ENCODE measurements at regions not wholly inside any gene's neighbourhood (a gene's known extent, or its start where the extent isn't known, plus 50 kb on each side); places are given as distances from the start of the nearest gene placed in this dataset.

DNA sequence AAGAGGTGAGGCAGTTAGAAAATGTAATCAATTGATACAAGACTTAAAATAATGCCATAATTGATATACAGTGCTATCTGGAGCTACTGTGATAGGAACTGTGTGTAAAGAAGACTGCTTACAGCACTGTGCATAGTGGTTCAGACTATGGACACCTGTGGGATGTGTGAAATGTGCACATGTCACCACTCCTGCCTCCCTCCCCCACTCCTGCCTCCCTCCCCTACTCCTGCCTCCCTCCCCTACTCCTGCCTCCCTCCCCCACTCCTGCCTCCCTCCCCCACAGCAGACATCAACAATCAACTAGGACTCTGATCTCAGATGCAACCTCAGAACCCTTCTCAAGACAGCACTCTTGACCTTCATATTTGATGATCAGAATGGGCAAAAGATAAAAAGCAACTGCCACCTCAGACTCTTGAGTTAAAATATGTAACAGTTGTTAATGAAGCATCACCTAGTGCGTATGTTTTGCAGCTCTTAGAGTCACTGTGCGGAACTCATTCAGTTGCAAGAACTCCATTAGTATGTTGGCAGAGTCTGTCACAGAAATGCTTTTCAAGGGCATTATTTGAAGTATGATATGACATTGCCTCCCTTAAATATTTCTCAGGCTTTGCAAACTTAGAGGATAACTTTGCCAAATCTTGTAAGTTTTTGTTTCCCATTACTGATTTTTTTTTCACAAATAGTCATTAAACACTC is 255.2 kb upstream of the DDHD1 start:
- TF ChIP-seq KDM1A (IDR thresholded peaks at IDR 0.05; ENCODE audit: low read depth), result no peak
- TF ChIP-seq, protein P1, sequence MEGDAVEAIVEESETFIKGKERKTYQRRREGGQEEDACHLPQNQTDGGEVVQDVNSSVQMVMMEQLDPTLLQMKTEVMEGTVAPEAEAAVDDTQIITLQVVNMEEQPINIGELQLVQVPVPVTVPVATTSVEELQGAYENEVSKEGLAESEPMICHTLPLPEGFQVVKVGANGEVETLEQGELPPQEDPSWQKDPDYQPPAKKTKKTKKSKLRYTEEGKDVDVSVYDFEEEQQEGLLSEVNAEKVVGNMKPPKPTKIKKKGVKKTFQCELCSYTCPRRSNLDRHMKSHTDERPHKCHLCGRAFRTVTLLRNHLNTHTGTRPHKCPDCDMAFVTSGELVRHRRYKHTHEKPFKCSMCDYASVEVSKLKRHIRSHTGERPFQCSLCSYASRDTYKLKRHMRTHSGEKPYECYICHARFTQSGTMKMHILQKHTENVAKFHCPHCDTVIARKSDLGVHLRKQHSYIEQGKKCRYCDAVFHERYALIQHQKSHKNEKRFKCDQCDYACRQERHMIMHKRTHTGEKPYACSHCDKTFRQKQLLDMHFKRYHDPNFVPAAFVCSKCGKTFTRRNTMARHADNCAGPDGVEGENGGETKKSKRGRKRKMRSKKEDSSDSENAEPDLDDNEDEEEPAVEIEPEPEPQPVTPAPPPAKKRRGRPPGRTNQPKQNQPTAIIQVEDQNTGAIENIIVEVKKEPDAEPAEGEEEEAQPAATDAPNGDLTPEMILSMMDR (IDR thresholded peaks at IDR 0.05), result no peak
- no peak for TF ChIP-seq NR3C1 (IDR thresholded peaks at IDR 0.05)
- TF ChIP-seq, protein P2, sequence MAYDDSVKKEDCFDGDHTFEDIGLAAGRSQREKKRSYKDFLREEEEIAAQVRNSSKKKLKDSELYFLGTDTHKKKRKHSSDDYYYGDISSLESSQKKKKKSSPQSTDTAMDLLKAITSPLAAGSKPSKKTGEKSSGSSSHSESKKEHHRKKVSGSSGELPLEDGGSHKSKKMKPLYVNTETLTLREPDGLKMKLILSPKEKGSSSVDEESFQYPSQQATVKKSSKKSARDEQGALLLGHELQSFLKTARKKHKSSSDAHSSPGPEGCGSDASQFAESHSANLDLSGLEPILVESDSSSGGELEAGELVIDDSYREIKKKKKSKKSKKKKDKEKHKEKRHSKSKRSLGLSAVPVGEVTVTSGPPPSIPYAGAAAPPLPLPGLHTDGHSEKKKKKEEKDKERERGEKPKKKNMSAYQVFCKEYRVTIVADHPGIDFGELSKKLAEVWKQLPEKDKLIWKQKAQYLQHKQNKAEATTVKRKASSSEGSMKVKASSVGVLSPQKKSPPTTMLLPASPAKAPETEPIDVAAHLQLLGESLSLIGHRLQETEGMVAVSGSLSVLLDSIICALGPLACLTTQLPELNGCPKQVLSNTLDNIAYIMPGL (CRISPR knock-in tag; IDR thresholded peaks at IDR 0.05; ENCODE audit: borderline replicate concordance), result no peak
- TF ChIP-seq RAD21 (conservative IDR thresholded peaks at IDR 0.05 in 1 of 2, IDR thresholded peaks at IDR 0.05 in 1 of 2), result no peak
- no peak for TF ChIP-seq CBX8 (IDR thresholded peaks at IDR 0.05)
- no peak for TF ChIP-seq HDAC2 (IDR thresholded peaks at IDR 0.05)
- TF ChIP-seq FOSB (CRISPR knock-in tag; IDR thresholded peaks at IDR 0.05), result no peak
- TF ChIP-seq, protein P3, sequence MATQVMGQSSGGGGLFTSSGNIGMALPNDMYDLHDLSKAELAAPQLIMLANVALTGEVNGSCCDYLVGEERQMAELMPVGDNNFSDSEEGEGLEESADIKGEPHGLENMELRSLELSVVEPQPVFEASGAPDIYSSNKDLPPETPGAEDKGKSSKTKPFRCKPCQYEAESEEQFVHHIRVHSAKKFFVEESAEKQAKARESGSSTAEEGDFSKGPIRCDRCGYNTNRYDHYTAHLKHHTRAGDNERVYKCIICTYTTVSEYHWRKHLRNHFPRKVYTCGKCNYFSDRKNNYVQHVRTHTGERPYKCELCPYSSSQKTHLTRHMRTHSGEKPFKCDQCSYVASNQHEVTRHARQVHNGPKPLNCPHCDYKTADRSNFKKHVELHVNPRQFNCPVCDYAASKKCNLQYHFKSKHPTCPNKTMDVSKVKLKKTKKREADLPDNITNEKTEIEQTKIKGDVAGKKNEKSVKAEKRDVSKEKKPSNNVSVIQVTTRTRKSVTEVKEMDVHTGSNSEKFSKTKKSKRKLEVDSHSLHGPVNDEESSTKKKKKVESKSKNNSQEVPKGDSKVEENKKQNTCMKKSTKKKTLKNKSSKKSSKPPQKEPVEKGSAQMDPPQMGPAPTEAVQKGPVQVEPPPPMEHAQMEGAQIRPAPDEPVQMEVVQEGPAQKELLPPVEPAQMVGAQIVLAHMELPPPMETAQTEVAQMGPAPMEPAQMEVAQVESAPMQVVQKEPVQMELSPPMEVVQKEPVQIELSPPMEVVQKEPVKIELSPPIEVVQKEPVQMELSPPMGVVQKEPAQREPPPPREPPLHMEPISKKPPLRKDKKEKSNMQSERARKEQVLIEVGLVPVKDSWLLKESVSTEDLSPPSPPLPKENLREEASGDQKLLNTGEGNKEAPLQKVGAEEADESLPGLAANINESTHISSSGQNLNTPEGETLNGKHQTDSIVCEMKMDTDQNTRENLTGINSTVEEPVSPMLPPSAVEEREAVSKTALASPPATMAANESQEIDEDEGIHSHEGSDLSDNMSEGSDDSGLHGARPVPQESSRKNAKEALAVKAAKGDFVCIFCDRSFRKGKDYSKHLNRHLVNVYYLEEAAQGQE (IDR thresholded peaks at IDR 0.05), result no peak
- no peak for TF ChIP-seq ESRRA (IDR thresholded peaks at IDR 0.05; ENCODE audit: borderline replicate concordance, low read length)

Measured in A549 (cell line).